GM12878 (cell line): ENCODE measurements at regions not wholly inside any gene's neighbourhood (a gene's known extent, or its start where the extent isn't known, plus 50 kb on each side); places are given as distances from the start of the nearest gene placed in this dataset.

Experiments used
- ATAC-seq: fragments of 200-7000 bp; cut with Tn5 transposase; 3 replicates; pipeline ENCODE4 v1.9.1; 2020; ENCODE audit warnings: mild to moderate bottlenecking, moderate library complexity
- BruUV-seq: library from RNA; stranded (reverse); fragments of 400-500 nt; replicated peaks from 2 replicates; lab custom pipeline; 2021; lab: Mats Ljungman, UMichigan
- CTCF ChIA-PET: fragments of 300-600 bp; sonication (Branson Sonifier 250); formaldehyde crosslinking; extraction: SDS; loops from one replicate; lab custom pipeline; 2021; ENCODE audit warnings: inconsistent platforms; lab: Yijun Ruan, JAX
- POLR2A ChIA-PET: fragments of 350-600 bp; formaldehyde crosslinking; extraction: SDS; loops from one replicate; lab custom pipeline; 2021; ENCODE audit warnings: inconsistent platforms; lab: Charles Lee
- RAD21 ChIA-PET: fragments of 300-600 bp; sonication (Branson Sonifier 250); formaldehyde crosslinking; loops from one replicate; lab custom pipeline; 2023; ENCODE audit warnings: antibody characterized with exemption; ENCODE audit not compliant: unreplicated experiment; lab: Charles Lee
- SMC1A ChIA-PET: fragments of 300-600 bp; sonication (Branson Sonifier 250); formaldehyde crosslinking; loops from one replicate; lab custom pipeline; 2023; ENCODE audit not compliant: unreplicated experiment, uncharacterized antibody; lab: Charles Lee
- DNase-seq: peaks from one replicate; pipeline ENCODE4 v3.0.0-alpha.2; 2011; ENCODE audit warnings: low read depth, low spot score
- FAIRE-seq: peaks from 3 replicates; lab custom pipeline; 2011; peaks lifted over from hg19 to GRCh38; lab: Jason Lieb, UNC
- H2AFZ ChIP-seq: 2 replicates; pipeline ENCODE4 v1.6.0; 2011; ENCODE audit warnings: low read depth, low read length, control low read depth; ENCODE audit not compliant: control insufficient read depth
- H3K27ac ChIP-seq: 2 replicates; pipeline ENCODE4 v1.5.1; 2011; ENCODE audit warnings: control low read depth; ENCODE audit not compliant: control insufficient read depth, insufficient read depth
- H3K27me3 ChIP-seq, 2 experiments: replicated peaks in 1 of 2; 2 replicates each; pipeline versions ENCODE4 v1.6.0 to v1.6.1; 2011; ENCODE audit warnings: low read length in 1 of 2; ENCODE audit not compliant: control insufficient read depth in 2 of 2, insufficient read depth in 2 of 2
- H3K36me3 ChIP-seq, 2 experiments: 2 replicates each; pipeline ENCODE4 v1.5.1; 2011; ENCODE audit warnings: low read length in 1 of 2; ENCODE audit not compliant: control insufficient read depth in 2 of 2, insufficient read depth in 2 of 2
- H3K4me1 ChIP-seq: 2 replicates; pipeline ENCODE4 v1.6.1; 2011; ENCODE audit warnings: mild to moderate bottlenecking, low read length, moderate library complexity, mixed read lengths; ENCODE audit not compliant: control insufficient read depth, insufficient read depth
- H3K4me2 ChIP-seq: 2 replicates; pipeline ENCODE4 v1.6.0; 2011; ENCODE audit warnings: control low read depth; ENCODE audit not compliant: control insufficient read depth, insufficient read depth
- H3K4me3 ChIP-seq: fragments of 200-600 bp; sonication (generic); 2 replicates; pipeline ENCODE4 v1.5.1; 2016
- H3K79me2 ChIP-seq: 2 replicates; pipeline ENCODE4 v1.6.0; 2011; ENCODE audit warnings: low read length; ENCODE audit not compliant: control insufficient read depth, insufficient read depth
- H3K9ac ChIP-seq: 2 replicates; pipeline ENCODE4 v1.8.0; 2011; ENCODE audit warnings: low read length, control low read depth, mixed read lengths; ENCODE audit not compliant: control insufficient read depth, insufficient read depth
- H3K9me3 ChIP-seq: replicated peaks from 3 replicates; pipeline ENCODE4 v1.5.1; 2011; ENCODE audit warnings: mild to moderate bottlenecking, low read length; ENCODE audit not compliant: control insufficient read depth, insufficient read depth
- H4K20me1 ChIP-seq: 2 replicates; pipeline ENCODE4 v1.6.0; 2011; ENCODE audit not compliant: control insufficient read depth, insufficient read depth
- DPF2 ChIP-seq: fragments of 450-650 bp; IDR thresholded peaks from 2 replicates; pipeline ENCODE4 v1.6.1; 2017; ENCODE audit warnings: mild to moderate bottlenecking
- E2F8 ChIP-seq: fragments of 450-650 bp; IDR thresholded peaks from 2 replicates; pipeline ENCODE4 v1.6.1; 2018; ENCODE audit warnings: mild to moderate bottlenecking, low read depth, moderate library complexity; ENCODE audit not compliant: partially characterized antibody
- GABPA ChIP-seq: IDR thresholded peaks from 2 replicates; pipeline ENCODE4 v1.6.1; 2014; ENCODE audit warnings: antibody characterized with exemption, low read depth, mild to moderate bottlenecking, inconsistent platforms
- KDM1A ChIP-seq: fragments of 200-600 bp; sonication (generic); IDR thresholded peaks from 2 replicates; pipeline ENCODE4 v1.6.1; 2016; ENCODE audit warnings: borderline replicate concordance
- MEF2A ChIP-seq: IDR thresholded peaks from 2 replicates; pipeline ENCODE4 v1.6.1; 2011; ENCODE audit warnings: low read depth, mild to moderate bottlenecking, low read length, moderate library complexity; ENCODE audit not compliant: insufficient read depth
- NFYA ChIP-seq: IDR thresholded peaks from 2 replicates; pipeline ENCODE4 v1.6.1; 2011; ENCODE audit warnings: low read depth, mild to moderate bottlenecking, low read length, improper control_type of control experiment, borderline replicate concordance
- in situ Hi-C: fragments of 300-500 bp; cut with MboI; formaldehyde crosslinking; loops from 9 replicates; pipeline ENCODE4 v1.14.3; 2018; ENCODE audit warnings: mixed read lengths
- intact Hi-C: fragments of 100-400 bp; cut with micrococcal nuclease; formaldehyde crosslinking; loops from one replicate; pipeline ENCODE4 v1.14.2; 2022; ENCODE audit not compliant: unreplicated experiment
- TF ChIP-seq, protein P1 (sequence below): fragments of 450-650 bp; IDR thresholded peaks from 2 replicates; pipeline ENCODE4 v1.6.1; 2018; ENCODE audit warnings: borderline replicate concordance, mild to moderate bottlenecking; ENCODE audit not compliant: partially characterized antibody

- no peaks in the 10 kb centered on the region for H3K36me3 ChIP-seq
- TF ChIP-seq, protein P1, sequence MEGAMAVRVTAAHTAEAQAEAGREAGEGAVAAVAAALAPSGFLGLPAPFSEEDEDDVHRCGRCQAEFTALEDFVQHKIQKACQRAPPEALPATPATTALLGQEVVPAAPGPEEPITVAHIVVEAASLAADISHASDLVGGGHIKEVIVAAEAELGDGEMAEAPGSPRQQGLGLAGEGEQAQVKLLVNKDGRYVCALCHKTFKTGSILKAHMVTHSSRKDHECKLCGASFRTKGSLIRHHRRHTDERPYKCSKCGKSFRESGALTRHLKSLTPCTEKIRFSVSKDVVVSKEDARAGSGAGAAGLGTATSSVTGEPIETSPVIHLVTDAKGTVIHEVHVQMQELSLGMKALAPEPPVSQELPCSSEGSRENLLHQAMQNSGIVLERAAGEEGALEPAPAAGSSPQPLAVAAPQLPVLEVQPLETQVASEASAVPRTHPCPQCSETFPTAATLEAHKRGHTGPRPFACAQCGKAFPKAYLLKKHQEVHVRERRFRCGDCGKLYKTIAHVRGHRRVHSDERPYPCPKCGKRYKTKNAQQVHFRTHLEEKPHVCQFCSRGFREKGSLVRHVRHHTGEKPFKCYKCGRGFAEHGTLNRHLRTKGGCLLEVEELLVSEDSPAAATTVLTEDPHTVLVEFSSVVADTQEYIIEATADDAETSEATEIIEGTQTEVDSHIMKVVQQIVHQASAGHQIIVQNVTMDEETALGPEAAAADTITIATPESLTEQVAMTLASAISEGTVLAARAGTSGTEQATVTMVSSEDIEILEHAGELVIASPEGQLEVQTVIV, result no peak
- TF ChIP-seq KDM1A (no peak), MEF2A (no peak), GABPA (no peak), DPF2 (no peak), NFYA (no peak), E2F8 (no peak)
- H3K79me2 ChIP-seq, result no peaks in the 10 kb centered on the region
- ChIA-PET POLR2A (no interaction called here), CTCF (no interaction called here), SMC1A (no interaction called here), RAD21 (no interaction called here)
- ATAC-seq (no peak), FAIRE-seq (no peak), DNase-seq (no peak)
- no peaks in the 10 kb centered on the region for H4K20me1 ChIP-seq
- in situ Hi-C loops (no loop called here), intact Hi-C loops (no loop called here)
- H3K4me1 ChIP-seq, result no peaks in the 10 kb centered on the region
- no peak overlapping the region for H3K27ac ChIP-seq
- no peaks in the 10 kb centered on the region for H3K9me3 ChIP-seq
- H3K9ac ChIP-seq, result no peak overlapping the region
- H3K27me3 ChIP-seq, result peaks cover 0 to 2% of the 10 kb centered on the region in 2 experiments; a peak in 2 of 4 replicates
- no peak overlapping the region for H2AFZ ChIP-seq
- no peak overlapping the region for H3K4me3 ChIP-seq
- no peak overlapping the region for H3K4me2 ChIP-seq
- BruUV-seq, result no TSS peak
These were observed 108.2 kb upstream of the PCBD1 start for GRCh38 chr10:70996549-70996948.
